ENCODE measurements at regions not wholly inside any gene's neighbourhood (a gene's known extent, or its start where the extent isn't known, plus 50 kb on each side); places are given as distances from the start of the nearest gene placed in this dataset.

DNA sequence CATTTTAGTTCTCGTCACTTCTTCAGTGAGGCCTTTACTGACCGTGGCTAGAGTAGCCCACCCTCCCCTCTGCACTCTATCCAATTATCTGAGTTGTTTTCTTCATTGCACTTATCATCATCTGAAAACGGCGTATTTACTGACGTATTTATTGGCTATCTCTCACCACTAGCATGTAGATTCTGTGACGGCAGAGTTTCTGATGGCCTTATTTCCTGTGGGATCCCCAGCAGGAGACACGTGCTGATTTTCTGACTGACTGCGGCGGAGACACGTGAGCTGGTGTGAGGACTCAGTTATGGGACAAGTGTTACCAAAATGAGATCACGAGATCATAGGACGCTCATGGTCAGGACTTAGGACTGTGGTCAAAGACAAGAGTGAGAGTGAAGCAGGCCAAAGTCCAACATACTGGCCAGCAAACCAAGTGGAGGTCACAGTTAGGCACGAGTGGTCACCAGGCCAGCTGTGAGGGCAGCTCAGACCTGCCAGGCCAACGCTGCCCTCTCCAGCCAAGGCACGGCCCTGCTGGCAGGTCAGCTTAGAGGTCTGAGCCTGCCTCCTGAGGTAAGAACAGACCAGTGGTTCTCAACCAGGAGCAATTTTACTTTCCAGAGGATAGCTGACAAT, 50.6 kb upstream of the BNIP2 start:
- Mint-ChIP-seq H3K27me3 (peaks cover 8 to 12% of the 10 kb centered on the region in 2 donors), H3K4me3 (no peak overlapping the region), H3K4me1 (no peaks in the 10 kb centered on the region), H3K9me3 (peaks cover 3 to 14% (median 8%) of the 10 kb centered on the region in 8 donors), H3K36me3 (peaks cover 3 to 7% of the 10 kb centered on the region in 2 donors), H3K27ac (no peak overlapping the region)
- H3K27me3 ChIP-seq (ENCODE audit: insufficient read depth, low read length), result no peaks in the 10 kb centered on the region
- no peak for DNase-seq
- ChIA-PET CTCF (ENCODE audit: partially characterized antibody) (interaction anchor here (1.2 kb wide), 1 partner anchor 178 kb away, joined by 4 read pairs; no protein-coding TSS in a partner anchor), POLR2A (ENCODE audit: partially characterized antibody) (no interaction called here)
- no peak overlapping the region for H3K4me3 ChIP-seq (ENCODE audit: low read length in 2 of 2)
- no peaks in the 10 kb centered on the region for H3K9me3 ChIP-seq (ENCODE audit: control insufficient read depth in 1 of 2, low read length in 2 of 2)
- no peak overlapping the region for H3K27ac ChIP-seq (ENCODE audit: low read depth, low read length)
- intact Hi-C loops (cut with micrococcal nuclease), result no loop called here
- H3K4me1 ChIP-seq (ENCODE audit: insufficient read depth, low read length), result no peaks in the 10 kb centered on the region
- no peaks in the 10 kb centered on the region for H3K36me3 ChIP-seq (ENCODE audit: insufficient read depth, low read length)

All from CD4-positive, alpha-beta memory T cell (primary cell).